ENCODE measurements at regions not wholly inside any gene's neighbourhood (a gene's known extent, or its start where the extent isn't known, plus 50 kb on each side); places are given as distances from the start of the nearest gene placed in this dataset.

DNA sequence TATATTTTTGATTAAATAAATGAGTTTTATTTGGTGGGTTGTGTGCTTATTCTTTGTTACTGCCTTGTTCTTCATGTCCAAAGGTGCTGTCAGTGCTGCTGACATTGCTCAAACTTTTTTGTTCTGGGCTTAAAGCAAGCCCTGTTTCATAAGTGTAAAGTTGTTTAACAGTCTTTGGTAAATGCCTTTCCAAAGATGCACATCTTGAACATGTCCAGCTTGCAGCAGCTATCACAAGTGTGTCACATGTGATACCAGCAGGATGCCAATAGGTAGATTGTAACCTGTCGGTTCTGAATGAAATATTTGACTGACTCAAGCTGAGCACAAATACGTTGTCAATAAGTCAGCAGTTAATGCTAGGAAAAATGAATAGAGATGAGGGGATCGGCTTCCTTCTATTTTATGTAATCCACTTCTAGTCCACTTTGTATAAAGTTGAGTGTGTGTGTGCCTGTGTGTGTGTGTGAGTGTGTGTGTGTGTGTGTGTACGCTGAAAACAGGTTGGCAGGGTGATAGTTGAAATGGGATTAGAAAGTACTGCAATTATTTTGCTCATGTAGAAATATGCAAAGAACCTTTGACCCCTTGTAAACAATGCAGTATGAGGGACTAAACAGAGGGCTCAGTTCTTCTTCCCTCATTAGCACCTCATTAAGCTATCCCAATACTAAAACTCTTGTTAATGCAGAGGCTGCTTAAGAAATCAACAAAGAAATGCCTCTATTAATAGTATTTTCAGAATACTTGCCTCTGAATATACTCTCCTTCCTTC lies 986.5 kb downstream of the TUSC7 start:
- no peak for DNase-seq

DNA sequence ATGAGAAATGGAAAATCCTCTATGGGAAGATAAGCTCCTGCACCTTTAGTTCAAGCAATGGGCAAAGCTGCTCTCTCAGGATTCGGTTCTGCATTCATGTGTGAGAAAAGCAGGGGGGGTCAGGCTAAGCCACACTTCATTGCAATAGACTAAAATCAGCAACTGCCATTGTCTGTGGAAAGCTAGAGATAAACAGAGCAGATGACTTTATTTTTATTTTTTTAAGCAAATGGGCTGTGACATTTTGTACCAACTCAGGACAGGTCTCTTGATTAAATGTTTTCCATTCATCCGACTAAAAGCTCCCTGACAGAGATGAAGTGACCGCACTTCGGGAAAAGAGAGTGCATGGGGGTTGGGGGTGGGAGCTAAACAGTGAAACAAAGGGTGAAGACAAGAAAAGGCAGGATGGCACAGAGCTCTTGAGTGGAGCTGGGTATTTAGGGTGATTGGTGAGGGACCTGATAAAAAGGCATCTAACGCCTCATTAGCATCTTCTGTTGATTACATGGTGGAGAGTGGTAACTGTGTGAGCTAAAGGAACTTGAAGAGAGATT lies 987.4 kb downstream of the TUSC7 start:
- DNase-seq, result no peak

DNA sequence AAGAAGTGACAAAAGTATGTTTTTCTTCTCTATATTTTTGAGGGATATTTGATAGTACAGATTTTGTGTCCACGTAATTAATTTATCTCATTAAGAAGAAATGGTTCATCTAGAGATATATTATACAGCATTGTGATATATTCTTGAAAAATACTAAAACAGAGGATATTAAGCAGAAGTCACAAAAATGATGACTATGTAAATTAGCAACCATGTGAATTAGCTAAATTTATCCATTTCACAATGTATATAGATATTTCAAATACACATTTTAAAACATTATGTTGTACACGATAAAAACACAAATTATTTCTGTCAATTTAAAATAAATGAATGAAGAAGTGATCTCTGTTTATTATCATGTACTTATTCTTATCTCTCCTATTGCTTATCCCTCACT lies 989.5 kb downstream of the TUSC7 start:
- DNase-seq, result no peak

DNA sequence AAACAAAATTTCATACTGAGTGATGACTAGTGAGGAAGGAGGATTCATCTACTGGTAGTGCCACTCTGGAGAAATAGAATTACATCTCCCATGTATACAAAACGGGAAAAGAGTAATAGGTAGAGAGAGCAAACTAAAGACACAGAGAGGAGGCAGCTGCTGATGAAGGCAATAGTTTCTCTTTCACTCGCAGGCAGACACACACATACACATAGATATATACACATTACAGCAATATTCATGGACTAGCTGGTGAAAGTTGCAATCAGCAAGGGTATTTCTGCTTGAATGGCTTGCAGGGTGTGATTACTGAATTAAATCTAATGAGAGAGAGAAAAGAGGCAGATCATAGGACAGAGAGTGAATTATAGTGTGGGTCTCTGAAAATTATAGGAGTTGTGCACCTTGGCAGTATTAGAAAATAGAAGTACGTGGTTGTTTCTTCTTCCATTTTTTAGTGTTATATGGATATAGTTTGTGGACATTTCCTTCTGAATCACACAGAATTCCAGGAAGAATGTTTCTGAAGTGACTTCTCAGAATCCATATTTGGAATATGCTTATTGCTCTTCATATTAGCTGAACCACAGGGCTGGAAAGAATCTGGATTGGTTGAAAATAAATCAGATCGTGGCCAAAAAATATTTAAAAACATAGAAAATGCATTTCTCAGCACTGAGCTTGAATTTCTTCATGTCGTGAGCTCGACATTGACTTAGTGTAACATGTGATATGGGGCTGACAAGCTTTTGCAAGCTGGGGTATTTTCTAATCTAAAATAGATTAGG lies 991.2 kb downstream of the TUSC7 start:
- DNase-seq, result no peak

DNA sequence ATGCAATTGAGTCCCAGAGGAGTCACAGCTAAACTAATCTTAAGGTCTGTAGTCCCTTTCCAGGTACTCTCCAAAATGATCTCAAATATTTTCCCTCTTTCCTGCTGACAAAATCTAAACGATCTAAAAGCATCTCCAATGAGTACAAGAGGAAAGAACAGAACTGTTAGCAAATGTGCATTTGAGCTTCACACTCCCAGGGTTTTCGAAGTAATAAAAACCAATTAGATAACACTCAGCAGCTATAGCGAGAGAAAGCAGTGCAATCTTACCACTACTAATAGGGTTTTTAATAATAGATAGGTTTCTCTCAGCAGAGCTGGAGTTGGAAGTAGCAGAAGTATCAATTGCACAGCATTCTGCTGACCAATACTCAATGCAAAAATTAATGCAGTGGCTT lies 995.4 kb downstream of the TUSC7 start:
- DNase-seq, result no peak

DNA sequence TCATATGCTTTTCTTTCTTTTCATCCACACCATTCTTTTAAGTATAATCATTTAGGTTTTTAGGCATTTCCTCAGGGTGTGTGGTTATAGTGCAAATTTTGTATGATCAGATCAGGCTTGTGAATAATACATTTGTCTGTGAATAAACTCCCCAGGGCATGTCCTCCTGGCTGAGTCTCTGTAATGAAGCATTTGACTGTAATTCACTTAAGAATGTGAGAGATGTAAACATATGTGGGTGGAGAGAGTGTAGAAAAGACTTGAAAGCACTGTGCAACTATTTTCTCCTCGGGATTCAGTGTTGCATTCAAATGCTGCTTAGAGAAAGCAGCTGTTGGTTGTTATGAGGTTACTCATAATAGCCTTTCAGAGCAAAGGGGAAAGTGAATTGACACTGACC lies 996.5 kb downstream of the TUSC7 start:
- DNase-seq, result no peak

DNA sequence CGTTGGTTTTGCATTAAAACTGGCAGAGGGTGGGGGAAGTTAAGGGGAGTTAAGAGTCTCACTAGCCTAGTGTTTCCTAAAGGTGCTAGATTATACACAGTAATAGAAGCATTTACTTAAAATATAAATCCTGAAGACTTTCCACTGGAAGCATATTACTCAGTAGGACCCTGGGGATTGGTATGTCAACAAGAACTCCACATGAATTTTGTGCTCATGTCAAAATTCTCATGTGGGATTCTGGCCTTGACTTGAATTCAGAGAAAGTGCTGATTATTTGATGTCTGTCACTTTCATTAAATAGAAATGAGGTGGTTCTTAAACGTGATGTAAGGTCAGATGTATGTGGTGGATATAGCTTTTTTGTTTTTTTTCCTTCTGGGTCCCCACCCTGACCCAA lies 997.2 kb downstream of the TUSC7 start:
- no peak for DNase-seq

DNA sequence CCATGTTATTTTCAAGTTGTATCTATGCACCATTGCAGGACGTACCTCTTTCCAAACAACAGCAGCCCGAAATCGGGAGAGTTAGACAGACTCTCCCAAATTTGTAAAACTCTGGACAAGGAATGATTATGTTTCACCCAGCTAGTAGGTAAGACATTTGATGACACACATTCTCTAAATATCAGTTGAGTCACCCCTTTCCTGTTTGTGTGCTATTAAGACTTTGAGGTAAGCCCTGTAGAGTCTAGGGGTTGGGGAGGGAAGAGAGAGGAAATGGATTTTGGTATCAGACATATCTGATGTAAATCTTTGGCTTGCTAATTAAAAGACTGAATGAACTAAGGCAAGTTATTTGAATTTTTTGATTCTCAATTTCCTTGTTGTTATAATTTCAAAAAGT lies 999.0 kb downstream of the TUSC7 start:
- DNase-seq, result no peak

DNA sequence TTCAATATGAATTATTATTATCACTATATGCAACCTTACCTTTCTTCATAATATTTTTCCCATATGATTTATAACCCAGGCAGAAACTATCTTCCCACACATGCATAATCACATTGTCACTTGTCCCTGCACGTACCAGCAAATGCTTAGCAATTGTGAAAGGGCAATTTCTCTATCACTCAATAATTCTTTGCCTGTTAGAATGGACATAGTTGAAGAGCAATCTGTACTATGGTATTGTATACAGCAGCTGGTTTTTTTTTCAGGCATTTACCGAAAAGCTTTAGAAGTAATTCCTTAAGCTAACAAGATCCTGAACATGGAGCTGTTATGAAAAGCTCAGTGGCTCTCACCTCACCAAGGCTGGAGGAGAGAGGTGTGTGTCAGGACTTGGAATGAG lies 999.5 kb downstream of the TUSC7 start:
- no peak for DNase-seq

DNA sequence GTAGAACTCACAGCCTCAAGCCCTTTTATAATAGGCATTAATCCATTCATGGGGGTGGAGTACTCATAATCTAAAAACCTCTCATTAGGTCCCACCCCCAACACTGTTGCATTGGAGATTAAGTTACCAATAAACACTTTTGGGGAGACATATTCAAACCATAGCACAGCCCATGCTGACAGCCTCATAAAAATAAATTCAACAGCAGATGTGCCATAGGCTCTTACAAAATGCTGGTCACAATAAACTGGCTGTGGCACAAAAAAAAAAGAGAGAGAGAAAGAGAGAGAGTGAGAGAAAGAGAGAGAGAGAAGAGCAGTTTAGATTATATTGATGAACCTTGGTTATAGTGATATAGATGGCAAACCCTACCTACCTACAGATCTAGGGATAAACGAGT lies 1000.9 kb downstream of the TUSC7 start:
- DNase-seq, result no peak

DNA sequence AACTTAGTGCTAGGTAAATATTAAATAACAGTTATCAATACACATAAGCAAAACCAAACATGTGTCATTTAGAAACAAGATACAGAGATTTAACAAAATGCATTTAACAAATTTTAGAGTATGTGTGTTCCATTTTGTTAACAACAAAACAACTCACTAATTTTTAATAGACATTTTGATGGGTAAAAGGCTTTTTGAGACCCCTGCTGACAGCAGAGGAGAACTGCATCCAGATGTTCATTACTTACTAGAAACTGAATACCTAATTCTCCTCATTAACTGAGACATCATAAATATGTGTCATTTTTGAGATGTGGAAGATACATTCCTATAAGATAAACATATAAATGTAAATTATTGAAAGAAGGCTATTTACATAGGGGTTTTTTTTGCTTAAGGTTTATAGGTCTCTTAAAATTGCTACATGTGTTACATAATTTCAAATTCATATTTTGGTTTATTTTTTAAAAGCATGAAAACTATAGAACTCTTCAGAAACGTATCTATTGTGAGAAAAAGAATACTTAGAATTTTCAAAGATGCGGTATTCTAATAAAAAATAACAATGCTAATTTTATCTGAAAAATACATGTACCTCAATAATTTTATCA lies 1009.8 kb downstream of the TUSC7 start:
- no peak for DNase-seq

DNA sequence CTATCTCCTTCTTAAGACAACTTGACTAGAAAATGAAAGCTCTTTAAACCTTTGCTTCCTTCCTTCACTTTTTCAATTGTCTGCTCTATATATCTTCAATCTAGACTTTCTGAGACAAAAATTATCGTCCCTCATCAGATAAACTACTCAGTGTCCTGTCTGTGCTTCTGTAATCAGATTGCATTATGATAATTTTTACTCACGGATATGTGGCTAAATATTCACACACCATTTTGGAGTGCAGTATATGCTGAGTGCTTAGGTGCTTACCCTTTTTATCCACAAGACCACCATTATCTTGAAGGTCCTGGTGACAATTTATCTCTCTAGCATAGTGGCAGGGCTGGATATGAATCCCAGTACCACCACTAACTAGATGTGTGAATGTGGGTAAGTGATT lies 1012.3 kb downstream of the TUSC7 start:
- no peak for DNase-seq

DNA sequence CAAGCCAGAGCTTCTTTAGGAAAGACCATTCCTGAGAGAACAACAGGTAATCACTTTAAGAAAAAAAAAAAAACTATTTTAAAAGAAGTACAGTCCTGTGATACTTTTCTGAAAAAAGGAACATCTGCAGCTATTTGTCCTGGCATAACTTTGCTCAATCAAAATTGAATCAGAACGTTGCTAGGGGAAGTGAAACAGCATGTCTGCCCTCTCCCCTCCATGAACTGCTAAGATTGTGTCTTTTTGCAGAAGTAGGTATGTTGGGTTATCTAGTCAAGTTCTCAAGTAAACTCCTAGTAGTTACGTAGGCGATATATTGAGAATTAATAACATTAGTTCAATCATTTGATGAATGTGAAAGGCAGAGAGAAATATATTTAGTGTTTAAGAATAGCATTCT lies 1013.3 kb downstream of the TUSC7 start:
- DNase-seq, result no peak

DNA sequence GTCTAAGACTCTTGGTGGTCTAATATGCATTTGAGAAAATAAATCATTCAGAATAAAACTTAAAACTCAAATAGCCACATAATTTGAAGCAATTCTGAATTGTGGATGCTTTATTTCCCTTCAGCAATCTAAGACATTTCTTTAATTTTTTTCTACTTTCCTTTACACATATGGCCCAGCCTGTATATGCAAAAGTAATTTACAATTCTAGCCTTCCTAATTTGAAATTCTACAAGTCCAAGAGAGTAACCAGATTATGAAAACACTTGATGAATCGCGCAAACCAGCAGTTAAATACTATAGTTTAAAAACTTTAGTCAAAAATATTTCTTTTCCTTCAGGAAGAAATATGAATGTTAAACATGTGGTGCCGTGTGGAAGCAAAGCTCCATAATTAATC lies 1014.2 kb downstream of the TUSC7 start:
- DNase-seq, result no peak

DNA sequence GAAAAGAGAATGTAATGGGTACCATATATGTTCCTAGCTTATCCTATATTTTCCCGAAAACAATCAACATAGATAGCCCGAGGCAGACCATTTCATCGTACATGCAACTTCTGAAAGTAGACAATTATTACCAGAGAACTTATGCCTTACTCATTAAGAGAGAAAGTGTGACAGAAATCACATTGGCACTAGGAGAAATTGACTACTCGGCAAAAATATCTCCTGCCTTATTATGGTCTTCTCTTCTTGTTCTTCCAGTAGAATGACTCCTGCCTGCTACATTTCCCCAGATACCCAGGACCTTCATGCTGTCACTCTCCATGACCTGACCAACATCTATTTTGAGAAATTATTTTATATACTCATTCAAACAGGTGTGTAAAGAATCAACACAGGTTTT lies 1015.7 kb downstream of the TUSC7 start:
- no peak for DNase-seq

DNA sequence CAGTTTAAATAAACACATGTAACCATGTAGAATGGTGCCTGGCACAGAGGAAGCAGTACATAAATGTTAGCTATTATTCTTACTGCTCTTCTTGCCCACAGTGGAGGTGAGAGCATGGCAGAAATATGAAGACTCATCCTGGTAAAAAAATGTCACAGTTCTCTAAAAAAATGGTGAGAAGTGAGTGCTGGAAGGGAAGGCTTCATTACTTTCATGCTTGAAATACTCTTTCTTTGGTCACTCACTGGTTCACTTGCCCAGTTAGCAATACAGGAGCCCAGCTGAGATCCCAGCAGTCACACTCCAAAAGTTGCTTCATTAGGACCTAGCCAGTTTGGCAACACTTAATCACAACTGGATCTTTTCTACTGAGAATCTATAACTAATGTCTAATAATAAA lies 1017.2 kb downstream of the TUSC7 start:
- no peak for DNase-seq

DNA sequence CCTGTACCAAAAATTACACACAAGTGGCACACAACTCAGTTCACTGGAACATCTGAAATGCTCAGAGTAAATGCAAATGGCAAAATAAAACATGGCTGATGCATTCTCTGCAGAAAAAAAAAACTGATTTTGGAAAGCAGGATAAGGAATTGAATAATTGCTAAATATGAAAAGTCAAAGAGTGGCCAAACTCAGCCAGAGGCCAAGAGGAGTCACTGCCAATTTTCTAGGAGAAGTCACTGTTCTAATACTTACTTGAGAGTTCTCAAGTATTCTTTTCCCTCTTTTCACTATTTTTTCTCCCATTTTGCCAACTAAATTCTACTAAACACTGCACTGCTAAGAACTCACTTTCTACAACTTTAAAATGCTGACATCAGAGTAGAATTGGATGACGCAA lies 1018.6 kb downstream of the TUSC7 start:
- no peak for DNase-seq

DNA sequence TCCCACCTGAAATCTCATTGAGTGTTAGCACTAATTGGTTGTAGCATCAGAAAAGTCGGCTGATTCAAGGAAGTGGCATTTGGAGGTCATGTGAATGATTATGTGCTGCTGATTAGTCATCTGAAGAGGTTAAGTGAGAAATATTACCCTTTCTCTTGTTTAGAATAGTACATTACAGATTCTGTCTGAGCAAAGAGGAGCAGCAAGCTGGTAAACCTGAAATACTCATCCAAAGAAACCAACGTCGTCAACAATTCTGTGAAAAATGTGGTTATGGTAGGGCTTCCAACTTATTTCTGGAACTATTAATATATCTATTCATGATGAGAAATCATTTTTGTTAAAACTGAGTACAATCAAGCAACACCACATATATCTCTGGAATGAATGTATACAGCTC lies 1024.9 kb downstream of the TUSC7 start:
- no peak for DNase-seq

DNA sequence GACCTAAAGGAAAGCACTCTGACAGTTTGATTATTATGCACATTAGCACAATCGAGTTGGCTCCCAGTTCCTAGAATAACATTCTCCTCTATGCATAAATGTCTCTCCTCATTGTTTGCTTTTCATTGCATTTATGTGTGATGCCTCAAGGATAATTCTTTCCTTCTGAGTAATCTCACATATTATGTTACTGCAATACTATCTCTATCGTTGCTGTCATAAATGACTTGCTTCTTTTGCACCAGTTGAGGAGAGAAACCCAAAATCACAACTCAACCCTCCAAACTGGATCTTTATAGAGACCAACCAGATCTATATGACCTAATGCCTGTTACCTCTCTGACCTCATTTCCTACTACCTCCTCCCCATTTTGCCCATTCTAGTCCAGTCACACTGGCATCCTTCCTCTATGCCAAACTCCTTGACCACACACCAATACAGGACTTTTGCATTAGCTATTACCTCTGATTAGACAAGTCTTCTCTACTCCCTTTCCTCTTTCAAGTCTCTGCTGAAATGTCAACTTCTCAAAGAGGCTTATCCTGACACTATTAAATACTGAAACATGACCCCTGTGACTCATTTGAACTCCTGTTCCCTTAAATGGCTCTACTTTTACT lies 1026.0 kb downstream of the TUSC7 start:
- no peak for DNase-seq

DNA sequence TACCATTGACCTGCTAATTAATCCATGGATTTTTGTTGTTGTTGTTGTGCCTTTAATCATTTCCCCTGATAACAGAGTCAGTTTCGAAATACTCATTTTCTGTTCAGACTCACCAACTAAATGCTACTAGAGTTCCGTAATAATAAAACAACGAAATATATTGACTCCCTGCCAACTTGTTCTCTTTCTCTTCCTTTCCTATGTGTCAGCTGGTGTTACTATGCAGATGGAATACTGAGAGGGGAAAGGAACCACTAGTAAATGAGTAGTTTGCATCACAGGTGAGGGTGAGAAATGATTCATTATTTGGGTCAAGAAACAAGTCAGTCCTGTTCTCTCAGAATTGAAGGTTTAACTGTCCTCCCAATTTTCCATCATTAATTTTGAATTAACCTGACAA lies 1027.3 kb downstream of the TUSC7 start:
- DNase-seq, result no peak

DNA sequence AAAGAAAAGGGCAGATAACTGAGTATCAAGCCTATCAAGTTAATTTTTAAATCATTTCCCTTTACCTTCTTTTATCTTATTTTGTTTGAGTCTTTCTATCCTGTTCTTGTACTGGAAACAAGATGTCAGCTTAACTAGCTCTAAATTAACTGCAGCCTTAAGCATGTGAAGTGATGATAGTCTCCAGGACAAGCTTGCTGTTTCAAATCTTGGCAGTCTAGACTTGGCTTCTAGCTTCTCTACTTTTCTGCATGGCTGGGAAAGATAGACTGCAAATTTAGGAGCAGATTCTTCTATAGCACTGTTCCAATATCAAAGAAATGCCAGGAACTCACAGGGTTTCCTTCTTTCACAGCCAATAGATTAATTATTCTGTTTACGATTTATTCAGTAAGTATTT lies 1034.4 kb downstream of the TUSC7 start:
- DNase-seq, result no peak

DNA sequence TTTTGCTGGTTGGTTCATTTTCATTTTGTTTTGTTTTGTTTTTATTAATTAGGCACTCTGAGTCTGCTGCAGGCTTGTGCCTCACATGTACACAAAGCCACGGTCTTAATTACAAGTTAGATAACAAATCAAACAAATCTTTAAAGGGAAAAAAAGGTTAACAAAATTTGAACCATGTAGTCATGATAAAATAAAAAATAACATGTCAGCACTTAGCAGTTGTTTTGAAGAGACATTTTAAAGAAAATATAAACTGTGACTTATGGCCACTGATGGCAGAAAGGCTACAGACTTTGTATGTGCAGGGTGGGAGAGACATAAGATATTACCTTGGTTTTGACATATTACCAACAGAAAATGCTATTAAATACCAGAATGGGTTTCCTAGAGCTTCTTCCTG lies 1035.4 kb downstream of the TUSC7 start:
- no peak for DNase-seq

DNA sequence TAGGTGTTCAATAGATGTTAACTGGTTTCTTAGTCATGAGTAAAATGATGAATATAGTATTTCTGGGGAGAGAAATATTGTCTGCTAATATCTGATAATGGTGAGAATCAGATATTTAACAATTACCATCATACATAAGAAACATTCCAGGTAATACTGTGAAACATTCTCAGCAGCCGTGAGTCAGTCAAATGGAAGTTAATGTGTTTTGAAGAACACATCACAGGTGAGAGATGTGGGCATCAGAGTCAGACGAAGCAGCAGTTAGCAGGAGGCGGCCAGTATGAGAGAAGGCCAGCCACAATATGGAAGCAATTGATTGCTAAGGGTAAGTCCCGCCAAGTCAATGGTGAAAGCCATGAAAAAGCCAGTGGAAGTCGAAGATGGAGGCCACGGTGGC lies 1035.9 kb downstream of the TUSC7 start:
- no peak for DNase-seq

DNA sequence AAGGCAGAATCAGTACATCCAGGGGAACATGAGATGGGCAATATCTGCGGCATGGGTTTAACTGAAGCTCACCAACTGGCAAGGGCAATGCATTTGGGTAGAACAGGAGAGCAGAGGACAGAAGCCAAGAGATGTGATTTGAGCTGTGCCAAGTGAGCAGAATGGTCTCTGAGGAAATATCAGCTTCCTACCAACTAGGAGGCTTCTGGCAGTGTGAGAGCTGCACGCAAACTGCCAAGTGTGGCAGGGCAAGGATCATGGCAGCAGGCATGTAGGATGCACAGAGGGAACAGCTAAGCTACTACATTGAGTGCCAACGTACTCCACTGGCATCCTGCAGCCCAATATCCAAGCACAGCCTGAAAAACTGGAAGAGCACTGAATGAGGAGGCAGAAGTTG lies 1036.5 kb downstream of the TUSC7 start:
- no peak for DNase-seq
